Type B pancreatic cell (in vitro differentiated cells): ENCODE measurements at regions not wholly inside any gene's neighbourhood (a gene's known extent, or its start where the extent isn't known, plus 50 kb on each side); places are given as distances from the start of the nearest gene placed in this dataset.

Source experiments
- DNase-seq: peaks from one replicate; pipeline ENCODE4 v3.0.0; 2021; ENCODE audit warnings: mixed read lengths; ENCODE audit not compliant: unreplicated experiment; ENCODE audit errors: extremely low spot score
- H3K27ac Mint-ChIP-seq: 2 replicates; pipeline ENCODE4 v1.8.0; 2021; ENCODE audit warnings: mild to moderate bottlenecking, mixed read lengths
- H3K27me3 Mint-ChIP-seq: 2 replicates; pipeline ENCODE4 v1.8.0; 2021; ENCODE audit warnings: mixed read lengths
- H3K36me3 Mint-ChIP-seq: 2 replicates; pipeline ENCODE4 v1.8.0; 2021; ENCODE audit warnings: mixed read lengths
- H3K4me1 Mint-ChIP-seq: one replicate; pipeline ENCODE4 v1.8.0; 2021; ENCODE audit warnings: mixed read lengths; ENCODE audit not compliant: unreplicated experiment
- H3K4me3 Mint-ChIP-seq: 2 replicates; pipeline ENCODE4 v1.8.0; 2021; ENCODE audit warnings: mild to moderate bottlenecking, mixed read lengths
- H3K9me3 Mint-ChIP-seq: 2 replicates; pipeline ENCODE4 v1.8.0; 2021; ENCODE audit warnings: mixed read lengths
- CTCF ChIP-seq: fragments of 200-600 bp; sonication (generic); conservative IDR thresholded peaks from 2 replicates; pipeline ENCODE4 v1.5.0; 2021; ENCODE audit warnings: antibody characterized with exemption, mild to moderate bottlenecking

GRCh38 chr15:95522533-95522932 lies 808.0 kb upstream of the NR2F2 start:
- no peak for DNase-seq
- TF ChIP-seq CTCF = no peak
- no peaks in the 10 kb centered on the region for H3K4me1 Mint-ChIP-seq
- peaks cover 13% of the 10 kb centered on the region for H3K9me3 Mint-ChIP-seq
- no peak overlapping the region for H3K4me3 Mint-ChIP-seq
- H3K27ac Mint-ChIP-seq = no peak overlapping the region
- H3K27me3 Mint-ChIP-seq = no peaks in the 10 kb centered on the region
- H3K36me3 Mint-ChIP-seq = peaks cover 3% of the 10 kb centered on the region

GRCh38 chr15:95528920-95529319 lies 801.6 kb upstream of the NR2F2 start:
- peaks cover 8% of the 10 kb centered on the region for H3K4me1 Mint-ChIP-seq
- H3K9me3 Mint-ChIP-seq = peaks cover 24% of the 10 kb centered on the region
- DNase-seq = no peak
- H3K36me3 Mint-ChIP-seq = peaks cover 3% of the 10 kb centered on the region
- no peak overlapping the region for H3K4me3 Mint-ChIP-seq
- no peak overlapping the region for H3K27ac Mint-ChIP-seq
- H3K27me3 Mint-ChIP-seq = no peaks in the 10 kb centered on the region
- TF ChIP-seq CTCF = no peak

- no peak for TF ChIP-seq CTCF
- H3K36me3 Mint-ChIP-seq = no peaks in the 10 kb centered on the region
- DNase-seq = no peak
- no peaks in the 10 kb centered on the region for H3K27me3 Mint-ChIP-seq
- H3K4me1 Mint-ChIP-seq = peaks cover 8% of the 10 kb centered on the region
- no peak overlapping the region for H3K27ac Mint-ChIP-seq
- no peaks in the 10 kb centered on the region for H3K9me3 Mint-ChIP-seq
- no peak overlapping the region for H3K4me3 Mint-ChIP-seq
These were observed 793.9 kb upstream of the NR2F2 start for GRCh38 chr15:95536638-95537037.

GRCh38 chr15:95538693-95539092 lies 791.8 kb upstream of the NR2F2 start:
- no peaks in the 10 kb centered on the region for H3K36me3 Mint-ChIP-seq
- peaks cover 4% of the 10 kb centered on the region for H3K4me1 Mint-ChIP-seq
- no peaks in the 10 kb centered on the region for H3K27me3 Mint-ChIP-seq
- TF ChIP-seq CTCF = no peak
- no peak overlapping the region for H3K4me3 Mint-ChIP-seq
- no peak overlapping the region for H3K27ac Mint-ChIP-seq
- no peaks in the 10 kb centered on the region for H3K9me3 Mint-ChIP-seq
- DNase-seq = no peak

GRCh38 chr15:95541301-95541700 lies 789.2 kb upstream of the NR2F2 start:
- H3K27ac Mint-ChIP-seq = no peak overlapping the region
- DNase-seq = no peak

More at GRCh38 chr15:95541301-95541700, 789.2 kb upstream of the NR2F2 start:
- TF ChIP-seq CTCF = no peak
- Mint-ChIP-seq H3K9me3 (peaks cover 4% of the 10 kb centered on the region), H3K4me1 (peaks cover 4% of the 10 kb centered on the region), H3K27me3 (no peaks in the 10 kb centered on the region), H3K36me3 (no peaks in the 10 kb centered on the region), H3K4me3 (no peak overlapping the region)
